Keratinocyte (primary cell): ENCODE measurements at regions not wholly inside any gene's neighbourhood (a gene's known extent, or its start where the extent isn't known, plus 50 kb on each side); places are given as distances from the start of the nearest gene placed in this dataset.

Experiments
- DNase-seq: peaks from one replicate; pipeline ENCODE4 v3.0.0-alpha.2; 2011; ENCODE audit warnings: low read depth, missing footprints, low spot score
- FAIRE-seq: peaks from 2 replicates; lab custom pipeline; 2011; peaks lifted over from hg19 to GRCh38; lab: Jason Lieb, UNC
- H2AFZ ChIP-seq: 2 replicates; pipeline ENCODE4 v1.6.0; 2012; ENCODE audit warnings: low read length, control low read depth, inconsistent platforms; ENCODE audit not compliant: control insufficient read depth
- H3K27ac ChIP-seq: 2 replicates; pipeline ENCODE4 v1.5.1; 2011; ENCODE audit warnings: low read length; ENCODE audit not compliant: control insufficient read depth, insufficient read depth
- H3K27me3 ChIP-seq: 3 replicates; pipeline ENCODE4 v1.6.0; 2011; ENCODE audit warnings: low read length; ENCODE audit not compliant: control insufficient read depth, insufficient read depth; ENCODE audit errors: extremely low read depth
- H3K36me3 ChIP-seq, 2 experiments: 2 replicates in 1 of 2; 3 replicates in 1 of 2; pipeline ENCODE4 v1.5.1; 2011; ENCODE audit warnings: low read length in 2 of 2, mild to moderate bottlenecking in 1 of 2; ENCODE audit not compliant: control insufficient read depth in 2 of 2, insufficient read depth in 2 of 2; ENCODE audit errors: extremely low read depth in 1 of 2
- H3K4me1 ChIP-seq: 3 replicates; pipeline ENCODE4 v1.5.1; 2011; ENCODE audit warnings: low read length; ENCODE audit not compliant: control insufficient read depth, insufficient read depth; ENCODE audit errors: extremely low read depth
- H3K4me2 ChIP-seq: 3 replicates; pipeline ENCODE4 v1.6.0; 2011; ENCODE audit warnings: low read depth, low read length; ENCODE audit not compliant: control insufficient read depth, insufficient read depth; ENCODE audit errors: extremely low read depth
- H3K4me3 ChIP-seq, 3 experiments: fragments of 200-600 bp in 1 of 3; sonication (generic) in 1 of 3; 2 replicates in 2 of 3; 3 replicates in 1 of 3; pipeline ENCODE4 v1.5.1; 2011 to 2016; ENCODE audit warnings: low read length in 3 of 3, mild to moderate bottlenecking in 3 of 3, control low read depth in 2 of 3, inconsistent platforms in 1 of 3, low read depth in 1 of 3, mixed read lengths in 1 of 3, mixed run types in 1 of 3, moderate library complexity in 1 of 3; ENCODE audit not compliant: control insufficient read depth in 2 of 3, insufficient read depth in 2 of 3; ENCODE audit errors: extremely low read depth in 1 of 3
- H3K79me2 ChIP-seq: 2 replicates; pipeline ENCODE4 v1.6.0; 2012; ENCODE audit warnings: low read length; ENCODE audit not compliant: control insufficient read depth, insufficient read depth
- H3K9ac ChIP-seq: 3 replicates; pipeline ENCODE4 v1.6.0; 2011; ENCODE audit warnings: low read length; ENCODE audit not compliant: control insufficient read depth, insufficient read depth; ENCODE audit errors: extremely low read depth
- H3K9me1 ChIP-seq: 3 replicates; pipeline ENCODE4 v1.6.0; 2011; ENCODE audit warnings: low read length; ENCODE audit not compliant: control insufficient read depth, insufficient read depth; ENCODE audit errors: extremely low read depth
- H3K9me3 ChIP-seq: 2 replicates; pipeline ENCODE4 v1.5.1; 2012; ENCODE audit warnings: low read depth, low read length; ENCODE audit not compliant: control insufficient read depth
- H4K20me1 ChIP-seq: 3 replicates; pipeline ENCODE4 v1.6.0; 2011; ENCODE audit warnings: low read length; ENCODE audit not compliant: control insufficient read depth, insufficient read depth; ENCODE audit errors: extremely low read depth
- EZH2 ChIP-seq: IDR thresholded peaks from one replicate; pipeline ENCODE4 v1.6.1; 2012; ENCODE audit warnings: inconsistent platforms, mild to moderate bottlenecking, low read length, moderate library complexity
- dilution Hi-C: fragments of 300-500 bp; cut with MboI; formaldehyde crosslinking; loops from one replicate; pipeline ENCODE4 v1.7.0; 2020; ENCODE audit warnings: low sequenced_read_pairs; ENCODE audit not compliant: extremely low pct_ligation_motif_present
- TF ChIP-seq, protein P1 (sequence below), 3 experiments: IDR thresholded peaks in 1 of 3; conservative IDR thresholded peaks in 1 of 3; optimal IDR thresholded peaks in 1 of 3; 2 replicates in 2 of 3; 3 replicates in 1 of 3; pipeline versions ENCODE3 to v1.5.1; 2011; ENCODE audit warnings: low read length in 3 of 3, mild to moderate bottlenecking in 3 of 3, moderate library complexity in 2 of 3, control low read depth in 1 of 3, inconsistent platforms in 1 of 3; ENCODE audit not compliant: insufficient read depth in 2 of 3; ENCODE audit errors: extremely low read depth in 1 of 3

DNA sequence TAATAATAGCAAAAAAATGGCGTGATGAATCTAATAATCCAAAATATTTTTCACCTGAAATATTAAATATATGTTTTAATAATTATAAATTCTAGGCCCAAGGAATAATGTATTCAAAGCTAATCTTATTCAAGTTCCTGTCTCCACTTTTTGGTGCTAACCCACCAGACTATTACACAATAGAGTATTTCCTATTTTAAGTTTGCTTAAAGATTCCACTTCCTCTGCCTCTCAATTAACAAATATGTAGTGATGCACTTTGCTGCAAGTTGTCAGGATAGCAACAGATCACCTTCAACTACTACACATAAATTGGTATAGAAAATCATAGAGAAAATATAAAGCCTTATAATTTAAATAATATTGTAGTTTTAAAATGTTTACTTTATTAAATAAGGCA lies 467.5 kb downstream of the C3orf38 start:
- Histone ChIP-seq H3K9me1 (no peaks in the 10 kb centered on the region), H3K9me3 (no peaks in the 10 kb centered on the region), H3K9ac (no peak overlapping the region), H3K4me1 (no peaks in the 10 kb centered on the region), H3K27me3 (no peaks in the 10 kb centered on the region), H3K36me3 (no peaks in the 10 kb centered on the region), H3K27ac (no peak overlapping the region), H4K20me1 (no peaks in the 10 kb centered on the region), H3K4me2 (no peak overlapping the region), H2AFZ (no peak overlapping the region), H3K79me2 (no peaks in the 10 kb centered on the region), H3K4me3 (no peak overlapping the region)
- dilution Hi-C loops = no loop called here
- FAIRE-seq (no peak), DNase-seq (no peak)
- TF ChIP-seq, protein P1, sequence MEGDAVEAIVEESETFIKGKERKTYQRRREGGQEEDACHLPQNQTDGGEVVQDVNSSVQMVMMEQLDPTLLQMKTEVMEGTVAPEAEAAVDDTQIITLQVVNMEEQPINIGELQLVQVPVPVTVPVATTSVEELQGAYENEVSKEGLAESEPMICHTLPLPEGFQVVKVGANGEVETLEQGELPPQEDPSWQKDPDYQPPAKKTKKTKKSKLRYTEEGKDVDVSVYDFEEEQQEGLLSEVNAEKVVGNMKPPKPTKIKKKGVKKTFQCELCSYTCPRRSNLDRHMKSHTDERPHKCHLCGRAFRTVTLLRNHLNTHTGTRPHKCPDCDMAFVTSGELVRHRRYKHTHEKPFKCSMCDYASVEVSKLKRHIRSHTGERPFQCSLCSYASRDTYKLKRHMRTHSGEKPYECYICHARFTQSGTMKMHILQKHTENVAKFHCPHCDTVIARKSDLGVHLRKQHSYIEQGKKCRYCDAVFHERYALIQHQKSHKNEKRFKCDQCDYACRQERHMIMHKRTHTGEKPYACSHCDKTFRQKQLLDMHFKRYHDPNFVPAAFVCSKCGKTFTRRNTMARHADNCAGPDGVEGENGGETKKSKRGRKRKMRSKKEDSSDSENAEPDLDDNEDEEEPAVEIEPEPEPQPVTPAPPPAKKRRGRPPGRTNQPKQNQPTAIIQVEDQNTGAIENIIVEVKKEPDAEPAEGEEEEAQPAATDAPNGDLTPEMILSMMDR (optimal IDR thresholded peaks at IDR 0.05 in 1 of 3, IDR thresholded peaks at IDR 0.05 in 1 of 3, conservative IDR thresholded peaks at IDR 0.05 in 1 of 3; ENCODE audit: extremely low read depth in 1 of 3, insufficient read depth in 2 of 3, low read length in 3 of 3) = no peak
- no peak for TF ChIP-seq EZH2

GRCh38 chr3:88618021-88618645 lies 468.4 kb downstream of the C3orf38 start:
- Histone ChIP-seq H3K27ac (no peak overlapping the region), H3K36me3 (no peaks in the 10 kb centered on the region), H3K4me2 (no peak overlapping the region), H3K27me3 (no peaks in the 10 kb centered on the region), H3K4me3 (no peak overlapping the region), H3K4me1 (no peaks in the 10 kb centered on the region), H3K9me3 (no peaks in the 10 kb centered on the region), H3K9ac (no peak overlapping the region), H3K79me2 (no peaks in the 10 kb centered on the region), H2AFZ (no peak overlapping the region), H3K9me1 (no peaks in the 10 kb centered on the region), H4K20me1 (no peaks in the 10 kb centered on the region)
- TF ChIP-seq, protein P1 (optimal IDR thresholded peaks at IDR 0.05 in 1 of 3, IDR thresholded peaks at IDR 0.05 in 1 of 3, conservative IDR thresholded peaks at IDR 0.05 in 1 of 3; ENCODE audit: extremely low read depth in 1 of 3, insufficient read depth in 2 of 3, low read length in 3 of 3) = no peak
- no peak for TF ChIP-seq EZH2
- no peak for FAIRE-seq
- dilution Hi-C loops = no loop called here
- no peak for DNase-seq
